ENCODE measurements at regions not wholly inside any gene's neighbourhood (a gene's known extent, or its start where the extent isn't known, plus 50 kb on each side); places are given as distances from the start of the nearest gene placed in this dataset.
A peak's percentile ranks its signal among the peaks of the same experiment; 100 is the strongest.

DNA sequence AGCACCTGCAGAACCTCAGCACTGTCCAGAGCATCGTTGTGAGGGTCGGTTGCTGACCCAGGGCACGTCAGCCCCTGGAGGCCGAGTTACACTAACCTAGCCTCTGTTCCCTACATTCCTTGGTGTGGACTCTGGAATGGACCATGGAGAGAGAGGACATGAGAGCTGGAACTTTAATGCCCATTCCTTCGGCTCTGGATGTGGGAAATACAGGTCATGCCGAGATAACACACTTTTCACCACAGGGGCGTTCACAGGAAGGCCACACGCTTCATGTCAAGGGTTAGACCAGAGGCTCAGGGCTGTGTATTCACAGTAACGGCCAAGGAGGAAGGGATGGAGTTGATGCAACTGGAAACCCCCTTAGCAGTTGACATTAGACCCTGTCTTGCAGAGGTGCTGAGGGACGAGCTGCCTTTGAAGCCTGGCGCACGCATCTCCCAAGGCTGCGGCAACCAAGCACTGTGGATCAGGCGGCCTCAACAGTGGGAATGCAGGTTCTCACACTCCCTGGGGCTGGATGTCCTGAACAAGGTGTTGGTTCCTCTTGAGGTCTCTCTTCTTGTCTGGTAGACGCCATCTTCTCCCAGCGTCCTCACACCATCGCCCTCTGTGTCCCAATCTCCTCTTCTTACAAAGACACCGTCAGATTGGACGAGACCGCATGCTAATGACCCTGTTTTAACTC lies 245.2 kb downstream of the KLF6 start:
- ATAC-seq (no peak), DNase-seq (no peak)
- Histone ChIP-seq H3K4me1 (no peaks in the 10 kb centered on the region), H3K27ac (no peak overlapping the region), H3K4me3 (no peak overlapping the region), H3K27me3 (no peaks in the 10 kb centered on the region), H3K9me3 (no peaks in the 10 kb centered on the region), H3K36me3 (no peaks in the 10 kb centered on the region)
- intact Hi-C loops (cut with DNase I), result no loop called here
- WGBS (ENCODE audit: insufficient coverage, low coverage, low lambda C conversion rate, missing lambda C conversion rate), result 62% methylated on average over 10 of the region's 20 CpGs
- TF ChIP-seq, protein P1, sequence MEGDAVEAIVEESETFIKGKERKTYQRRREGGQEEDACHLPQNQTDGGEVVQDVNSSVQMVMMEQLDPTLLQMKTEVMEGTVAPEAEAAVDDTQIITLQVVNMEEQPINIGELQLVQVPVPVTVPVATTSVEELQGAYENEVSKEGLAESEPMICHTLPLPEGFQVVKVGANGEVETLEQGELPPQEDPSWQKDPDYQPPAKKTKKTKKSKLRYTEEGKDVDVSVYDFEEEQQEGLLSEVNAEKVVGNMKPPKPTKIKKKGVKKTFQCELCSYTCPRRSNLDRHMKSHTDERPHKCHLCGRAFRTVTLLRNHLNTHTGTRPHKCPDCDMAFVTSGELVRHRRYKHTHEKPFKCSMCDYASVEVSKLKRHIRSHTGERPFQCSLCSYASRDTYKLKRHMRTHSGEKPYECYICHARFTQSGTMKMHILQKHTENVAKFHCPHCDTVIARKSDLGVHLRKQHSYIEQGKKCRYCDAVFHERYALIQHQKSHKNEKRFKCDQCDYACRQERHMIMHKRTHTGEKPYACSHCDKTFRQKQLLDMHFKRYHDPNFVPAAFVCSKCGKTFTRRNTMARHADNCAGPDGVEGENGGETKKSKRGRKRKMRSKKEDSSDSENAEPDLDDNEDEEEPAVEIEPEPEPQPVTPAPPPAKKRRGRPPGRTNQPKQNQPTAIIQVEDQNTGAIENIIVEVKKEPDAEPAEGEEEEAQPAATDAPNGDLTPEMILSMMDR (IDR thresholded peaks at IDR 0.05), result no peak
- TF ChIP-seq POLR2A (IDR thresholded peaks at IDR 0.05), result no peak

DNA sequence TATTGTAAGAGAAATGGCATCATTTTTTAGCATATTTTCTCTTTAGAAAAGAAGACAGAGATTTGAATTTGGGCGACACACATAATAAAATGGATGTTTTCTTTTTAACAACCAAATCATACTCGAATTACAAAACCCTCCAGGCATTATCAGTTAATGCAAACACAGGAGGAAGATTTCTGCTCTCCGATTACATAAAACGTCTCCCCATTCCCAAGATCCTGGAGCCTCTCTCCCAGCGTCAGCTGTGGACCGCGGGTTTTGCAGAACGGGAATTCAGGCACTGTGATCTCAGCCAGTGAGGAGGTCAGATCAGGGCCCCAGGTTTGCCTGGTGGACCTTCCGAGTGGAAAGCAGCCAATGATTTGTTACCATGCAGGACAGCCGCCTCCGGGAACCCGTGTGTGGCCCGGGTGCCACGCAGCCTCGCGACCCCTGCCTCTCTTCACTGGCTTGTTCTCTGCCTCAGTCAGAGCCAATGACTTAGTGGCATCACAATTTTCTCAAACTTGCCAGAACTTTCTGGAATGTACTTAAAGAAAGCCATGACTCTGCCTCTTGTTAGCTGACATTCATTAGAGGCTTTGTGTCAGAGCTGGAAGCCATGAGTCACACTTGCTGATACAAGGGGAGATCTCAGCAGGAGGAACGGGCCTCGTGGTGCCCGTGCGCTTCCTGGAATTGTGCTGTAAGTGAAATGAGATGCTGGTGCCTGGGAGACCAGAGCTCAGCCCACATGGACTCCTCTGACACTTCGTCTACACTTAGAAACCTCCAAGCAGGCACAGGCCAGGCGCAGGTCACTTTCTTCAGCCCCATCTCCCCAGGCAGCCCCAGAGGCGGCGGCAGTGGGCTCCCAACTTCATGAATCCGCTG lies 246.1 kb downstream of the KLF6 start:
- no peaks in the 10 kb centered on the region for H3K36me3 ChIP-seq
- TF ChIP-seq, protein P1 (IDR thresholded peaks at IDR 0.05), result no peak
- no peak for TF ChIP-seq POLR2A (IDR thresholded peaks at IDR 0.05)
- no peaks in the 10 kb centered on the region for H3K4me1 ChIP-seq
- H3K4me3 ChIP-seq, result no peak overlapping the region
- ATAC-seq, result peak; percentile 59 to 87 (median 60)
- H3K27me3 ChIP-seq, result no peaks in the 10 kb centered on the region
- H3K27ac ChIP-seq, result peak overlapping the region in 1 of 3 donors; percentile 2
- WGBS (ENCODE audit: insufficient coverage, low coverage, low lambda C conversion rate, missing lambda C conversion rate), result 36% methylated on average over 9 of the region's 25 CpGs
- no peaks in the 10 kb centered on the region for H3K9me3 ChIP-seq
- peak in 1 of 3 donors; percentile 38 for DNase-seq
- intact Hi-C loops (cut with DNase I), result no loop called here

GRCh38 chr10:3538291-3538655 lies 246.7 kb downstream of the KLF6 start:
- ATAC-seq (no peak), DNase-seq (no peak)
- no peak for TF ChIP-seq POLR2A (IDR thresholded peaks at IDR 0.05)
- TF ChIP-seq, protein P1 (IDR thresholded peaks at IDR 0.05), result no peak
- H3K4me1 ChIP-seq, result no peaks in the 10 kb centered on the region
- H3K9me3 ChIP-seq, result no peaks in the 10 kb centered on the region
- intact Hi-C loops (cut with DNase I), result no loop called here
- no peak overlapping the region for H3K4me3 ChIP-seq
- WGBS (ENCODE audit: insufficient coverage, low coverage, low lambda C conversion rate, missing lambda C conversion rate), result 61% methylated on average over 5 of the region's 6 CpGs
- H3K36me3 ChIP-seq, result no peaks in the 10 kb centered on the region
- H3K27me3 ChIP-seq, result no peaks in the 10 kb centered on the region
- H3K27ac ChIP-seq, result no peak overlapping the region

DNA sequence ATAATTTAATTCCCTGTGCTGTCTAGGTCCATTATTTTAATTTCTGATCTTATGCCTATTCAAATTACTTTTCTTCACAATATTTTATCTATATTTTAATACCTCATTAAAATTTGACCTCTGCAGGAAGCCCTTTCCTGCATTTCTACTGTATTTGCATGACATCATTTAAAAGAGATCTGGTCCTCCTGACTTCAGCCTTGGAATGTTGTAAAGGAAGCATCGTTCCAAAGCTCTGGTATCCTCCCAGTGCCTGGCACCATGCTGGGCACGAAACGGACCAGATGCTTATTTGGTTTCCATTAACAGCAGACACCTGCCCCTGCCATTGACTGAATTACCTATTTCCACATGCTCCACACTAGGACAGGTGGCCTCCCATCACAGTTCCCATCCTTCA lies 247.5 kb downstream of the KLF6 start:
- Histone ChIP-seq H3K4me1 (no peaks in the 10 kb centered on the region), H3K9me3 (no peaks in the 10 kb centered on the region), H3K27ac (no peak overlapping the region), H3K36me3 (no peaks in the 10 kb centered on the region), H3K4me3 (no peak overlapping the region), H3K27me3 (no peaks in the 10 kb centered on the region)
- DNase-seq (no peak), ATAC-seq (no peak)
- 79% methylated on average over 3 of the region's 3 CpGs for WGBS (ENCODE audit: insufficient coverage, low coverage, low lambda C conversion rate, missing lambda C conversion rate)
- TF ChIP-seq POLR2A (IDR thresholded peaks at IDR 0.05), result no peak
- TF ChIP-seq, protein P1 (IDR thresholded peaks at IDR 0.05), result no peak
- intact Hi-C loops (cut with DNase I), result no loop called here

Measured in right lobe of liver (tissue), 6 donors.